MM.1S (cell line): ENCODE measurements at regions not wholly inside any gene's neighbourhood (a gene's known extent, or its start where the extent isn't known, plus 50 kb on each side); places are given as distances from the start of the nearest gene placed in this dataset.
"Not testable (repeated sequence)": the region's sequence is repeated elsewhere in the genome, so short reads cannot be mapped to it uniquely, and the experiment has no call there.

ENCODE experiments used
- DNase-seq: peaks from one replicate; pipeline ENCODE4 v3.0.0-alpha.2; 2015
- H2AFZ ChIP-seq: fragments of 300-600 bp; sonication (generic); 2 replicates; pipeline ENCODE4 v1.6.0; 2016; ENCODE audit warnings: antibody characterized with exemption, low read length
- H3F3A ChIP-seq: fragments of 300-600 bp; sonication (generic); 2 replicates; pipeline ENCODE4 v1.6.1; 2016; ENCODE audit warnings: mild to moderate bottlenecking, antibody characterized with exemption, low read length, moderate library complexity, mixed read lengths; ENCODE audit not compliant: insufficient read depth
- H3K27ac ChIP-seq: fragments of 300-600 bp; sonication (generic); 2 replicates; pipeline ENCODE4 v1.5.1; 2016; ENCODE audit warnings: mild to moderate bottlenecking, low read length
- H3K27me3 ChIP-seq: fragments of 300-600 bp; sonication (generic); replicated peaks from 2 replicates; pipeline ENCODE4 v1.6.0; 2016; ENCODE audit warnings: low read length; ENCODE audit not compliant: insufficient read depth
- H3K36me3 ChIP-seq: fragments of 300-600 bp; sonication (generic); replicated peaks from 2 replicates; pipeline ENCODE4 v1.6.1; 2016; ENCODE audit warnings: mild to moderate bottlenecking, low read length, mixed read lengths; ENCODE audit not compliant: insufficient read depth
- H3K4me1 ChIP-seq: fragments of 300-600 bp; sonication (generic); 2 replicates; pipeline ENCODE4 v1.6.1; 2016; ENCODE audit warnings: low read length, mixed read lengths
- H3K4me2 ChIP-seq: fragments of 300-600 bp; sonication (generic); 2 replicates; pipeline ENCODE4 v1.6.0; 2016; ENCODE audit warnings: low read depth, low read length
- H3K4me3 ChIP-seq: fragments of 300-600 bp; sonication (generic); 2 replicates; pipeline ENCODE4 v1.5.1; 2016; ENCODE audit warnings: low read length, mixed read lengths
- H3K79me2 ChIP-seq: fragments of 300-600 bp; sonication (generic); 2 replicates; pipeline ENCODE4 v1.6.1; 2016; ENCODE audit warnings: mixed run types, low read length, mixed read lengths
- H3K9ac ChIP-seq: fragments of 300-600 bp; sonication (generic); 2 replicates; pipeline ENCODE4 v1.6.1; 2016; ENCODE audit warnings: low read length, mixed read lengths
- H3K9me2 ChIP-seq: fragments of 300-600 bp; sonication (generic); replicated peaks from 2 replicates; pipeline ENCODE4 v1.6.1; 2016; ENCODE audit warnings: mild to moderate bottlenecking, low read length, mixed read lengths; ENCODE audit not compliant: insufficient read depth
- H3K9me3 ChIP-seq: fragments of 300-600 bp; sonication (generic); replicated peaks from 2 replicates; pipeline ENCODE4 v1.6.1; 2016; ENCODE audit warnings: mild to moderate bottlenecking, low read length, mixed read lengths; ENCODE audit not compliant: insufficient read depth
- H4K20me1 ChIP-seq: fragments of 300-600 bp; sonication (generic); 2 replicates; pipeline ENCODE4 v1.6.1; 2016; ENCODE audit warnings: mild to moderate bottlenecking, low read length, moderate library complexity, mixed read lengths; ENCODE audit not compliant: insufficient read depth
- EZH2 ChIP-seq: fragments of 300-600 bp; sonication (generic); optimal IDR thresholded peaks from 2 replicates; pipeline ENCODE3; 2017; ENCODE audit warnings: low read depth, mild to moderate bottlenecking, antibody characterized with exemption, low read length, mixed read lengths
- EZH2phosphoT487 ChIP-seq: fragments of 300-600 bp; sonication (generic); IDR thresholded peaks from 2 replicates; pipeline ENCODE4 v1.6.1; 2018; ENCODE audit warnings: antibody characterized with exemption, low read length
- TF ChIP-seq, protein P1 (sequence below): fragments of 300-600 bp; sonication (generic); IDR thresholded peaks from 2 replicates; pipeline ENCODE4 v1.5.1; 2016; ENCODE audit warnings: antibody characterized with exemption, low read length, mixed read lengths

- Histone ChIP-seq H3K36me3 (no peaks in the 10 kb centered on the region), H3K4me1 (no peaks in the 10 kb centered on the region), H3K27ac (no peak overlapping the region), H2AFZ (no peak overlapping the region), H4K20me1 (no peaks in the 10 kb centered on the region), H3K27me3 (no peaks in the 10 kb centered on the region), H3K9me2 (no peaks in the 10 kb centered on the region), H3K79me2 (no peaks in the 10 kb centered on the region), H3K9ac (no peak overlapping the region), H3K9me3 (no peaks in the 10 kb centered on the region), H3F3A (no peaks in the 10 kb centered on the region), H3K4me3 (no peak overlapping the region), H3K4me2 (no peak overlapping the region)
- TF ChIP-seq EZH2, result no peak
- no peak for TF ChIP-seq EZH2phosphoT487
- TF ChIP-seq, protein P1, sequence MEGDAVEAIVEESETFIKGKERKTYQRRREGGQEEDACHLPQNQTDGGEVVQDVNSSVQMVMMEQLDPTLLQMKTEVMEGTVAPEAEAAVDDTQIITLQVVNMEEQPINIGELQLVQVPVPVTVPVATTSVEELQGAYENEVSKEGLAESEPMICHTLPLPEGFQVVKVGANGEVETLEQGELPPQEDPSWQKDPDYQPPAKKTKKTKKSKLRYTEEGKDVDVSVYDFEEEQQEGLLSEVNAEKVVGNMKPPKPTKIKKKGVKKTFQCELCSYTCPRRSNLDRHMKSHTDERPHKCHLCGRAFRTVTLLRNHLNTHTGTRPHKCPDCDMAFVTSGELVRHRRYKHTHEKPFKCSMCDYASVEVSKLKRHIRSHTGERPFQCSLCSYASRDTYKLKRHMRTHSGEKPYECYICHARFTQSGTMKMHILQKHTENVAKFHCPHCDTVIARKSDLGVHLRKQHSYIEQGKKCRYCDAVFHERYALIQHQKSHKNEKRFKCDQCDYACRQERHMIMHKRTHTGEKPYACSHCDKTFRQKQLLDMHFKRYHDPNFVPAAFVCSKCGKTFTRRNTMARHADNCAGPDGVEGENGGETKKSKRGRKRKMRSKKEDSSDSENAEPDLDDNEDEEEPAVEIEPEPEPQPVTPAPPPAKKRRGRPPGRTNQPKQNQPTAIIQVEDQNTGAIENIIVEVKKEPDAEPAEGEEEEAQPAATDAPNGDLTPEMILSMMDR, result no peak
- DNase-seq, result no peak
These were observed 307.1 kb downstream of the MTERF1 start for GRCh38 chr7:91573405-91573804.

- H3K4me3 ChIP-seq, H3K27ac ChIP-seq, H3F3A ChIP-seq, H3K9ac ChIP-seq, H3K27me3 ChIP-seq, H3K36me3 ChIP-seq, DNase-seq, H3K79me2 ChIP-seq, H3K9me3 ChIP-seq, H2AFZ ChIP-seq, H3K4me1 ChIP-seq, H3K4me2 ChIP-seq, H3K9me2 ChIP-seq, H4K20me1 ChIP-seq: not testable (repeated sequence)
These were observed 304.0 kb downstream of the MTERF1 start for GRCh38 chr7:91576459-91576858.

DNA sequence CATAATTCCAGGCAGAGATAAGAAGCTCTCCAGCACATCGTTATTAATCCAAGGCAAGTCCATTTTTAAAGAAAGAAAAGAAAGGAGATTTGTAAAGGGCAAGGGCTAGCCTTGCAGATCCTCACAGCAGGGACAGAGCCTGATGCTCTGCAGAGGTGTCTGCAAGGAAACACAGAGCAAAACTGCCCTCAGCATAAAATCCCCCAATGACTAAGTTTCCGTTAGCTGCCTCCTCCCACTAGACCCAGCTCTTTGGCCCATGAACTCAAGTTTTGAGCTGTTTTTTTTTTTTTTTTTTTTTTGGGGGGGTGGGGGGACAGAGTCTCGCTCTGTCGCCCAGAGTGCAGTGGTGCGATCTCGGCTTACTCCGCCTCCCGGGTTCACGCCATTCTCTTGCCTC lies 300.7 kb downstream of the MTERF1 start:
- DNase-seq, result no peak
- Histone ChIP-seq H3K4me1 (no peaks in the 10 kb centered on the region), H3K27me3 (no peaks in the 10 kb centered on the region), H3K27ac (no peak overlapping the region), H3K4me3 (no peak overlapping the region), H3K36me3 (no peaks in the 10 kb centered on the region), H3K9me3 (no peaks in the 10 kb centered on the region), H3K79me2 (no peaks in the 10 kb centered on the region), H3K9me2 (no peaks in the 10 kb centered on the region), H4K20me1 (no peaks in the 10 kb centered on the region), H3F3A (no peaks in the 10 kb centered on the region), H3K9ac (no peak overlapping the region), H2AFZ (no peak overlapping the region), H3K4me2 (no peak overlapping the region)
- TF ChIP-seq EZH2phosphoT487 (no peak), EZH2 (no peak)
- TF ChIP-seq, protein P1, result no peak

DNA sequence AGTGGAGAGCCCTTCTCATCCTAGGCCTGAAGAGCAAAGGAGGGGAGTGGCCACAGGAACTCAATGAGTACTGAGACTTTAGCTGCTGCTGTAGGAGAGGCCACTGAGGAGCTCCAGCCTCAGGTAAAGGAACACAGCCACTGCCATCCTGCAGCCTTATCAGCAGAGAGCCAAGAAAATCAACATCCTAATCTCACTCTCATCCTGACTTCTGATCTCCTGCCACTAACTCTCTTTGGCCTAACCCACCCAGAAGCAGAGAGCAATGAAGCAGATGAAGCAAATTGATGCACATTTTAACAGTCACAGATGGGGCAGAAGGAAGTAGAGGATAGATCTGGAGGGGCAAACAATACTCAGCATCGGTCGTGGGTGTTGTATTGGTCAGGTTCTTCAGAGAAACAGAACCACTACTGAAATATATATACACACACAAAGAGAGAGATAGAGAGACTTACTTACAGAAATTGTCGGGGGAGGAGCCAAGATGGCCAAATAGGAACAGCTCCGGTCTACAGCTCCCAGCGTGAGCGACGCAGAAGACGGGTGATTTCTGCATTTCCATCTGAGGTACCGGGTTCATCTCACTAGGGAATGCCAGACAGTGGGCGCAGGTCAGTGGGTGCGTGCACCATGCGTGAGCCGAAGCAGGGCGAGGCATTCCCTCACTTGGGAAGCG lies 297.6 kb downstream of the MTERF1 start:
- Histone ChIP-seq H3K9ac (no peak overlapping the region), H3K36me3 (no peaks in the 10 kb centered on the region), H3K27me3 (no peaks in the 10 kb centered on the region), H2AFZ (no peak overlapping the region), H4K20me1 (no peaks in the 10 kb centered on the region), H3F3A (no peaks in the 10 kb centered on the region), H3K4me1 (no peaks in the 10 kb centered on the region), H3K9me3 (no peaks in the 10 kb centered on the region), H3K27ac (no peak overlapping the region), H3K4me3 (no peak overlapping the region), H3K79me2 (no peaks in the 10 kb centered on the region), H3K4me2 (no peak overlapping the region), H3K9me2 (no peaks in the 10 kb centered on the region)
- no peak for DNase-seq
- TF ChIP-seq, protein P1, result no peak
- TF ChIP-seq EZH2, result no peak
- no peak for TF ChIP-seq EZH2phosphoT487
